ENCODE measurements at regions not wholly inside any gene's neighbourhood (a gene's known extent, or its start where the extent isn't known, plus 50 kb on each side); places are given as distances from the start of the nearest gene placed in this dataset.

GRCh38 chr16:54651440-54652195 is 279.0 kb upstream of the IRX5 start:
- Histone ChIP-seq H3K79me1 (ENCODE audit: low read length) (no peaks in the 10 kb centered on the region), H2AK5ac (ENCODE audit: low read length) (no peak overlapping the region), H3K36me3 (ENCODE audit: control insufficient read depth in 1 of 2, insufficient read depth in 2 of 2, low read length in 2 of 2) (no peaks in the 10 kb centered on the region), H4K91ac (ENCODE audit: low read depth, low read length) (no peak overlapping the region), H2AFZ (ENCODE audit: insufficient read depth, low read length, poor library complexity) (no peak overlapping the region), H3K79me2 (ENCODE audit: control insufficient read depth, insufficient read depth, low read length, poor library complexity) (no peaks in the 10 kb centered on the region), H3K4me1 (ENCODE audit: control insufficient read depth in 1 of 2, insufficient read depth in 2 of 2, low read length in 2 of 2) (peaks cover 0 to 10% of the 10 kb centered on the region in 2 experiments), H3K18ac (ENCODE audit: low read length) (no peak overlapping the region), H2BK120ac (ENCODE audit: insufficient read depth, low read length, poor library complexity) (no peak overlapping the region), H3K9me3 (ENCODE audit: insufficient read depth, low read depth, low read length) (no peaks in the 10 kb centered on the region), H4K8ac (ENCODE audit: low read depth, low read length) (no peak overlapping the region), H3K27ac (ENCODE audit: low read depth, low read length) (no peak overlapping the region), H2BK5ac (ENCODE audit: low read depth, low read length, poor library complexity) (no peak overlapping the region), H3K9ac (ENCODE audit: low read length) (no peak overlapping the region), H3K4ac (ENCODE audit: low read depth, low read length) (no peak overlapping the region), H3K23ac (ENCODE audit: low read length) (no peak overlapping the region), H3K14ac (ENCODE audit: low read length) (no peak overlapping the region), H4K12ac (ENCODE audit: low read depth, low read length) (no peak overlapping the region), H3K4me2 (ENCODE audit: low read length) (no peak overlapping the region), H3K4me3 (ENCODE audit: low read depth, low read length) (no peak overlapping the region), H2BK12ac (ENCODE audit: low read length) (no peak overlapping the region), H3K27me3 (ENCODE audit: insufficient read depth, low read length) (peaks cover 10% of the 10 kb centered on the region)
- WGBS (ENCODE audit: extremely low coverage, insufficient coverage, insufficient read length): no CpG with 5 or more reads among the region's 19 CpGs
- DNase-seq: peak; percentile 27 to 45

- Histone ChIP-seq H4K8ac (ENCODE audit: low read depth, low read length) (no peak overlapping the region), H4K91ac (ENCODE audit: low read depth, low read length) (no peak overlapping the region), H3K4me1 (ENCODE audit: control insufficient read depth in 1 of 2, insufficient read depth in 2 of 2, low read length in 2 of 2) (peaks cover 0 to 6% of the 10 kb centered on the region in 2 experiments), H2AFZ (ENCODE audit: insufficient read depth, low read length, poor library complexity) (no peak overlapping the region), H2BK5ac (ENCODE audit: low read depth, low read length, poor library complexity) (no peak overlapping the region), H3K27ac (ENCODE audit: low read depth, low read length) (no peak overlapping the region), H2BK12ac (ENCODE audit: low read length) (no peak overlapping the region), H2BK120ac (ENCODE audit: insufficient read depth, low read length, poor library complexity) (no peak overlapping the region), H3K79me2 (ENCODE audit: control insufficient read depth, insufficient read depth, low read length, poor library complexity) (no peaks in the 10 kb centered on the region), H3K79me1 (ENCODE audit: low read length) (no peaks in the 10 kb centered on the region), H3K9me3 (ENCODE audit: insufficient read depth, low read depth, low read length) (no peaks in the 10 kb centered on the region), H4K12ac (ENCODE audit: low read depth, low read length) (no peak overlapping the region), H3K4me3 (ENCODE audit: low read depth, low read length) (no peak overlapping the region), H3K14ac (ENCODE audit: low read length) (no peak overlapping the region), H3K23ac (ENCODE audit: low read length) (no peak overlapping the region), H3K36me3 (ENCODE audit: control insufficient read depth in 1 of 2, insufficient read depth in 2 of 2, low read length in 2 of 2) (no peaks in the 10 kb centered on the region), H3K18ac (ENCODE audit: low read length) (no peak overlapping the region), H3K9ac (ENCODE audit: low read length) (no peak overlapping the region), H2AK5ac (ENCODE audit: low read length) (no peak overlapping the region), H3K4me2 (ENCODE audit: low read length) (no peak overlapping the region), H3K27me3 (ENCODE audit: insufficient read depth, low read length) (peaks cover 10% of the 10 kb centered on the region), H3K4ac (ENCODE audit: low read depth, low read length) (no peak overlapping the region)
- WGBS (ENCODE audit: extremely low coverage, insufficient coverage, insufficient read length): no CpG with 5 or more reads among the region's 6 CpGs
- DNase-seq: no peak
Observed at GRCh38 chr16:54649876-54650275, 280.8 kb upstream of the IRX5 start.

- Histone ChIP-seq H2AK5ac (ENCODE audit: low read length) (no peak overlapping the region), H3K79me1 (ENCODE audit: low read length) (no peaks in the 10 kb centered on the region), H3K79me2 (ENCODE audit: control insufficient read depth, insufficient read depth, low read length, poor library complexity) (no peaks in the 10 kb centered on the region), H3K4ac (ENCODE audit: low read depth, low read length) (no peak overlapping the region), H3K9me3 (ENCODE audit: insufficient read depth, low read depth, low read length) (no peaks in the 10 kb centered on the region), H2BK5ac (ENCODE audit: low read depth, low read length, poor library complexity) (no peak overlapping the region), H2BK12ac (ENCODE audit: low read length) (no peak overlapping the region), H2AFZ (ENCODE audit: insufficient read depth, low read length, poor library complexity) (no peak overlapping the region), H3K18ac (ENCODE audit: low read length) (no peak overlapping the region), H3K4me2 (ENCODE audit: low read length) (no peak overlapping the region), H3K27ac (ENCODE audit: low read depth, low read length) (no peak overlapping the region), H2BK120ac (ENCODE audit: insufficient read depth, low read length, poor library complexity) (no peak overlapping the region), H3K4me3 (ENCODE audit: low read depth, low read length) (no peak overlapping the region), H3K4me1 (ENCODE audit: control insufficient read depth in 1 of 2, insufficient read depth in 2 of 2, low read length in 2 of 2) (peaks cover 0 to 6% of the 10 kb centered on the region in 2 experiments), H3K14ac (ENCODE audit: low read length) (no peak overlapping the region), H3K23ac (ENCODE audit: low read length) (no peak overlapping the region), H3K27me3 (ENCODE audit: insufficient read depth, low read length) (peaks cover 10% of the 10 kb centered on the region), H3K36me3 (ENCODE audit: control insufficient read depth in 1 of 2, insufficient read depth in 2 of 2, low read length in 2 of 2) (no peaks in the 10 kb centered on the region), H3K9ac (ENCODE audit: low read length) (no peak overlapping the region), H4K8ac (ENCODE audit: low read depth, low read length) (no peak overlapping the region), H4K91ac (ENCODE audit: low read depth, low read length) (no peak overlapping the region), H4K12ac (ENCODE audit: low read depth, low read length) (no peak overlapping the region)
- no CpG with 5 or more reads among the region's 10 CpGs for WGBS (ENCODE audit: extremely low coverage, insufficient coverage, insufficient read length)
- DNase-seq: no peak
Observed at GRCh38 chr16:54648575-54648974, 282.1 kb upstream of the IRX5 start.

- H3K4me3 ChIP-seq (ENCODE audit: low read depth, low read length): no peak overlapping the region
- no peak overlapping the region for H4K91ac ChIP-seq (ENCODE audit: low read depth, low read length)
- H2BK12ac ChIP-seq (ENCODE audit: low read length): no peak overlapping the region
- no peak overlapping the region for H3K9ac ChIP-seq (ENCODE audit: low read length)
- no peak overlapping the region for H3K27ac ChIP-seq (ENCODE audit: low read depth, low read length)
- H2BK120ac ChIP-seq (ENCODE audit: insufficient read depth, low read length, poor library complexity): no peak overlapping the region
- H3K18ac ChIP-seq (ENCODE audit: low read length): no peak overlapping the region
- no peak overlapping the region for H2BK5ac ChIP-seq (ENCODE audit: low read depth, low read length, poor library complexity)
- no CpG with 5 or more reads among the region's 3 CpGs for WGBS (ENCODE audit: extremely low coverage, insufficient coverage, insufficient read length)
- no peak for DNase-seq
- H4K12ac ChIP-seq (ENCODE audit: low read depth, low read length): no peak overlapping the region
- H3K79me2 ChIP-seq (ENCODE audit: control insufficient read depth, insufficient read depth, low read length, poor library complexity): no peaks in the 10 kb centered on the region
- H2AK5ac ChIP-seq (ENCODE audit: low read length): no peak overlapping the region
- no peaks in the 10 kb centered on the region for H3K79me1 ChIP-seq (ENCODE audit: low read length)
- H3K36me3 ChIP-seq (ENCODE audit: control insufficient read depth in 1 of 2, insufficient read depth in 2 of 2, low read length in 2 of 2): no peaks in the 10 kb centered on the region
- H3K9me3 ChIP-seq (ENCODE audit: insufficient read depth, low read depth, low read length): no peaks in the 10 kb centered on the region
- H3K4me2 ChIP-seq (ENCODE audit: low read length): no peak overlapping the region
- H3K4ac ChIP-seq (ENCODE audit: low read depth, low read length): no peak overlapping the region
- H4K8ac ChIP-seq (ENCODE audit: low read depth, low read length): no peak overlapping the region
- no peak overlapping the region for H3K23ac ChIP-seq (ENCODE audit: low read length)
- peaks cover 0 to 6% of the 10 kb centered on the region in 2 experiments for H3K4me1 ChIP-seq (ENCODE audit: control insufficient read depth in 1 of 2, insufficient read depth in 2 of 2, low read length in 2 of 2)
- H2AFZ ChIP-seq (ENCODE audit: insufficient read depth, low read length, poor library complexity): no peak overlapping the region
- no peak overlapping the region for H3K14ac ChIP-seq (ENCODE audit: low read length)
- H3K27me3 ChIP-seq (ENCODE audit: insufficient read depth, low read length): peaks cover 10% of the 10 kb centered on the region
Observed at GRCh38 chr16:54647725-54648221, 282.9 kb upstream of the IRX5 start.

Measured in trophoblast cell (in vitro differentiated cells and primary cell).